Sigmoid colon (tissue), 4 donors: ENCODE measurements at regions not wholly inside any gene's neighbourhood (a gene's known extent, or its start where the extent isn't known, plus 50 kb on each side); places are given as distances from the start of the nearest gene placed in this dataset.

Experiments
- EP300 ChIP-seq, 4 donors: sonication (generic); formaldehyde crosslinking; IDR thresholded peaks; one replicate each; pipeline ENCODE4 v1.6.1; 2017; ENCODE audit warnings: antibody characterized with exemption in 4 of 4
- POLR2A ChIP-seq, 2 donors: fragments of 450-650 bp; IDR thresholded peaks; one replicate each; pipeline ENCODE4 v1.6.1; 2016; ENCODE audit warnings: antibody characterized with exemption in 2 of 2, mild to moderate bottlenecking in 2 of 2, moderate library complexity in 2 of 2

GRCh38 chr1:182286761-182287160 lies 104.8 kb downstream of the GLUL start:
- TF ChIP-seq EP300 (IDR thresholded peaks at IDR 0.05) (no peak), POLR2A (IDR thresholded peaks at IDR 0.05) (no peak)
